ENCODE measurements at regions not wholly inside any gene's neighbourhood (a gene's known extent, or its start where the extent isn't known, plus 50 kb on each side); places are given as distances from the start of the nearest gene placed in this dataset.

DNA sequence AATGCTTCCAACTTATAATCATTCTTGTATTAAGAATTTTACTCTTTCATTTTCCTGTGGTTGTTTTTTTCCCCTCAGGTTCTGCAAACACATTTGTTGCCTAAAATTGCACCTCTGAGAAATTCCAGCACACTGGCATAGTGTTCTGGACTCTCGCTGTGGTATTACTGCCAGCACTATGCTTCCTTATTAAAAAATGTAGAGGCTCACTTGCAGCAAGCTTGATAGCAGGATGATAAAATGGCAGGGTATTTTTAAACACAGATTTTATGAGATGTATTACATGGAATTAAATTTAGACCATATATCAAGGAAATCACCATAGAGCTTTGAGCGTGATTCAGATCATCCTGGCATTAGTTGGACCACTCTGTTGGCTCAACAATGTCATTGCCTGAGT is 416.7 kb upstream of the AKR1E2 start:
- no peaks in the 10 kb centered on the region for H3K36me3 Mint-ChIP-seq (ENCODE audit: insufficient read depth in 1 of 3, low read depth in 3 of 3)
- H3K27me3 ChIP-seq (ENCODE audit: insufficient read depth, low read length): no peaks in the 10 kb centered on the region
- H4K20me1 ChIP-seq (ENCODE audit: control insufficient read depth, insufficient read depth, insufficient read length): no peaks in the 10 kb centered on the region
- no peaks in the 10 kb centered on the region for H3K4me1 ChIP-seq (ENCODE audit: insufficient read depth, low read length)
- H3K4me1 Mint-ChIP-seq: no peaks in the 10 kb centered on the region
- no peak overlapping the region for H2BK120ac ChIP-seq (ENCODE audit: low read depth, low read length, poor library complexity, severe bottlenecking)
- no peak overlapping the region for H3T11ph ChIP-seq (ENCODE audit: low read length)
- H3K4ac ChIP-seq (ENCODE audit: low read depth, low read length): no peak overlapping the region
- no peak overlapping the region for H4K91ac ChIP-seq (ENCODE audit: insufficient read length, low read depth, low read length)
- H3K23ac ChIP-seq (ENCODE audit: insufficient read length, low read depth, low read length): no peak overlapping the region
- H3K27me3 Mint-ChIP-seq (ENCODE audit: low read depth): no peaks in the 10 kb centered on the region
- H3K79me2 ChIP-seq (ENCODE audit: insufficient read depth, low read length): no peaks in the 10 kb centered on the region
- no peak overlapping the region for H3K27ac ChIP-seq (ENCODE audit: insufficient read length, low read depth, low read length)
- no peak overlapping the region for H3K56ac ChIP-seq (ENCODE audit: insufficient read length, low read depth, low read length)
- no peaks in the 10 kb centered on the region for H3K9me3 ChIP-seq (ENCODE audit: control insufficient read depth, low read depth, low read length)
- no peak overlapping the region for H2AK5ac ChIP-seq (ENCODE audit: insufficient read length, low read length)
- H3K23me2 ChIP-seq (ENCODE audit: insufficient read length, low read depth, low read length, poor library complexity, severe bottlenecking): no peaks in the 10 kb centered on the region
- H3K9me3 Mint-ChIP-seq: no peaks in the 10 kb centered on the region
- no peak overlapping the region for H3K4me3 Mint-ChIP-seq
- H3K18ac ChIP-seq (ENCODE audit: insufficient read length, low read depth, low read length): no peak overlapping the region
- H2BK20ac ChIP-seq (ENCODE audit: low read depth, low read length, poor library complexity, severe bottlenecking): no peak overlapping the region
- no peak overlapping the region for H3K27ac Mint-ChIP-seq
- H3K79me1 ChIP-seq (ENCODE audit: insufficient read depth, low read depth, low read length, poor library complexity, severe bottlenecking): no peaks in the 10 kb centered on the region
- H4K5ac ChIP-seq (ENCODE audit: insufficient read length, low read depth, low read length): no peak overlapping the region
- no peak overlapping the region for H3K9ac ChIP-seq (ENCODE audit: extremely low read depth, insufficient read length, low read length)
- DNase-seq: no peak
- no peak overlapping the region for H2AFZ ChIP-seq (ENCODE audit: low read length)
- no CpG with 5 or more reads among the region's 2 CpGs for WGBS (ENCODE audit: extremely low coverage, insufficient read length, low lambda C conversion rate)
- H3K14ac ChIP-seq (ENCODE audit: insufficient read depth, low read length): no peak overlapping the region
- H4K8ac ChIP-seq (replicated peaks; ENCODE audit: insufficient read length, low read depth, low read length): no peak overlapping the region
- no peak overlapping the region for H2BK12ac ChIP-seq (ENCODE audit: insufficient read length, low read depth, low read length)
- H3K4me2 ChIP-seq (ENCODE audit: insufficient read depth, insufficient read length, low read length): no peak overlapping the region
- TF ChIP-seq CTCF (conservative IDR thresholded peaks at IDR 0.05): no peak
- H2BK5ac ChIP-seq (ENCODE audit: insufficient read length, low read length): no peak overlapping the region
- H2BK15ac ChIP-seq (ENCODE audit: low read depth, low read length): no peak overlapping the region
